Type B pancreatic cell (in vitro differentiated cells): ENCODE measurements at regions not wholly inside any gene's neighbourhood (a gene's known extent, or its start where the extent isn't known, plus 50 kb on each side); places are given as distances from the start of the nearest gene placed in this dataset.

ENCODE experiments used
- DNase-seq: peaks from one replicate; pipeline ENCODE4 v3.0.0; 2021; ENCODE audit warnings: mixed read lengths; ENCODE audit not compliant: unreplicated experiment; ENCODE audit errors: extremely low spot score
- H3K27ac Mint-ChIP-seq: 2 replicates; pipeline ENCODE4 v1.8.0; 2021; ENCODE audit warnings: mild to moderate bottlenecking, mixed read lengths
- H3K27me3 Mint-ChIP-seq: 2 replicates; pipeline ENCODE4 v1.8.0; 2021; ENCODE audit warnings: mixed read lengths
- H3K36me3 Mint-ChIP-seq: 2 replicates; pipeline ENCODE4 v1.8.0; 2021; ENCODE audit warnings: mixed read lengths
- H3K4me1 Mint-ChIP-seq: one replicate; pipeline ENCODE4 v1.8.0; 2021; ENCODE audit warnings: mixed read lengths; ENCODE audit not compliant: unreplicated experiment
- H3K4me3 Mint-ChIP-seq: 2 replicates; pipeline ENCODE4 v1.8.0; 2021; ENCODE audit warnings: mild to moderate bottlenecking, mixed read lengths
- H3K9me3 Mint-ChIP-seq: 2 replicates; pipeline ENCODE4 v1.8.0; 2021; ENCODE audit warnings: mixed read lengths
- TF ChIP-seq, protein P1 (sequence below): fragments of 200-600 bp; sonication (generic); conservative IDR thresholded peaks from 2 replicates; pipeline ENCODE4 v1.5.0; 2021; ENCODE audit warnings: antibody characterized with exemption, mild to moderate bottlenecking

DNA sequence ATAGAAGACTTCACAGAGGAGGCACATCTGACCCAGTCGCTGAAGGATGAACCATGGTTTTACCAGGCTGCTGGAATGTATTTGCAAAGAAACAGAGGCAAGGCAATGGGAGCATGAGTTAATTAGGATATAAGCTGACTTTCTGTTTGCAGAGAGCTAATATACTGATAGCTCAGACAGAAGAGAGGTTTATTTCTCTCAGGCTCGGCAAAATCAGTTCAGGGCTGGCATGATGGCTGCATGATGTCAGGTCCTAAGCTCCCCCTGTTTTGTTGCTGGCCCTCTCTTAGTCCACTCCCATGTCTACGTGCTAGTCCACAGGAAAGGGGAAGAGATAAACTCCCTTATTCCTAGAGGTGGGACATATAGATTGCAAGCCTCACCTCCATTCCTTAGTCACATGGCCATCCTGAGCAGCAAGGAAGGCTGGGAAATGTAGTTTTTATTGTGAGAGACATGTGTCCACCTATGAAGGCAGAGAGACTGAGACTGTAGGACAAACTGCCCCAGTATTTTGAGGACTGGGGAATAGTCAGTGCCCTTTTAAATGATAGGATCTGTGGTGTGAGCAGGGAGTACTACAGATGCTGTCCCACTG lies 224.5 kb downstream of the VRK1 start:
- Mint-ChIP-seq H3K9me3 (no peaks in the 10 kb centered on the region), H3K27me3 (peaks cover 21% of the 10 kb centered on the region), H3K27ac (no peak overlapping the region), H3K4me1 (no peaks in the 10 kb centered on the region), H3K36me3 (no peaks in the 10 kb centered on the region), H3K4me3 (no peak overlapping the region)
- no peak for DNase-seq
- TF ChIP-seq, protein P1, sequence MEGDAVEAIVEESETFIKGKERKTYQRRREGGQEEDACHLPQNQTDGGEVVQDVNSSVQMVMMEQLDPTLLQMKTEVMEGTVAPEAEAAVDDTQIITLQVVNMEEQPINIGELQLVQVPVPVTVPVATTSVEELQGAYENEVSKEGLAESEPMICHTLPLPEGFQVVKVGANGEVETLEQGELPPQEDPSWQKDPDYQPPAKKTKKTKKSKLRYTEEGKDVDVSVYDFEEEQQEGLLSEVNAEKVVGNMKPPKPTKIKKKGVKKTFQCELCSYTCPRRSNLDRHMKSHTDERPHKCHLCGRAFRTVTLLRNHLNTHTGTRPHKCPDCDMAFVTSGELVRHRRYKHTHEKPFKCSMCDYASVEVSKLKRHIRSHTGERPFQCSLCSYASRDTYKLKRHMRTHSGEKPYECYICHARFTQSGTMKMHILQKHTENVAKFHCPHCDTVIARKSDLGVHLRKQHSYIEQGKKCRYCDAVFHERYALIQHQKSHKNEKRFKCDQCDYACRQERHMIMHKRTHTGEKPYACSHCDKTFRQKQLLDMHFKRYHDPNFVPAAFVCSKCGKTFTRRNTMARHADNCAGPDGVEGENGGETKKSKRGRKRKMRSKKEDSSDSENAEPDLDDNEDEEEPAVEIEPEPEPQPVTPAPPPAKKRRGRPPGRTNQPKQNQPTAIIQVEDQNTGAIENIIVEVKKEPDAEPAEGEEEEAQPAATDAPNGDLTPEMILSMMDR = no peak

DNA sequence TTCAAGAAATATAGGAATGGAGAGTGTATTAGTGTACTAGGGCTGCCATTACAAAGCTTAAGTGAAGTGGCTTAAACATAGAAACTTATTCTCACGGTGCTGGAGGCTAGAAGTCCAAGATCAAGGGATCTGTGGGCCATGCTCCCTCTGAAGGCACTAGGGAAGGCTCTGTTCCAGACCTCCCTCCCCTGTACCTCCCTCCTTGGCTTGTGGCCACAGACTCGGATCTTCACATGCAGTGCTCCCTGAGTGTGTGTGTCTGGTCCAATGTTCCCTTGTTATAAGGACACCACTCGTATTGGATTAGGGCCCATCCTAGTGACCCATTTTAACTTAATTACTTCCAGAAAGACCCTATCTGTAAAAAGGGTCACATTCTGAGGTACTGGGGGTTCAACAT lies 225.6 kb downstream of the VRK1 start:
- H3K4me1 Mint-ChIP-seq = no peaks in the 10 kb centered on the region
- H3K27me3 Mint-ChIP-seq = peaks cover 21% of the 10 kb centered on the region
- no peaks in the 10 kb centered on the region for H3K36me3 Mint-ChIP-seq
- H3K4me3 Mint-ChIP-seq = no peak overlapping the region
- no peaks in the 10 kb centered on the region for H3K9me3 Mint-ChIP-seq
- H3K27ac Mint-ChIP-seq = no peak overlapping the region
- TF ChIP-seq, protein P1 = no peak
- no peak for DNase-seq

GRCh38 chr14:97023871-97024270 lies 226.7 kb downstream of the VRK1 start:
- H3K4me1 Mint-ChIP-seq = no peaks in the 10 kb centered on the region
- no peak for DNase-seq
- H3K27me3 Mint-ChIP-seq = peaks cover 29% of the 10 kb centered on the region
- TF ChIP-seq, protein P1 = no peak
- H3K36me3 Mint-ChIP-seq = no peaks in the 10 kb centered on the region
- H3K27ac Mint-ChIP-seq = no peak overlapping the region
- H3K9me3 Mint-ChIP-seq = no peaks in the 10 kb centered on the region
- H3K4me3 Mint-ChIP-seq = no peak overlapping the region

- no peak overlapping the region for H3K4me3 Mint-ChIP-seq
- H3K27ac Mint-ChIP-seq = no peak overlapping the region
- no peaks in the 10 kb centered on the region for H3K36me3 Mint-ChIP-seq
- H3K27me3 Mint-ChIP-seq = peaks cover 32% of the 10 kb centered on the region
- no peaks in the 10 kb centered on the region for H3K9me3 Mint-ChIP-seq
- TF ChIP-seq, protein P1 = no peak
- no peak for DNase-seq
- no peaks in the 10 kb centered on the region for H3K4me1 Mint-ChIP-seq
Observed at GRCh38 chr14:97024300-97024699, 227.1 kb downstream of the VRK1 start.

- H3K4me3 Mint-ChIP-seq = peak overlapping the region; percentile 14
- H3K36me3 Mint-ChIP-seq = no peaks in the 10 kb centered on the region
- DNase-seq = no peak
- H3K9me3 Mint-ChIP-seq = no peaks in the 10 kb centered on the region
- H3K4me1 Mint-ChIP-seq = no peaks in the 10 kb centered on the region
- no peak overlapping the region for H3K27ac Mint-ChIP-seq
- H3K27me3 Mint-ChIP-seq = peaks cover 44% of the 10 kb centered on the region
- TF ChIP-seq, protein P1 = no peak
Observed at GRCh38 chr14:97025722-97026121, 228.5 kb downstream of the VRK1 start.
